ENCODE measurements at regions not wholly inside any gene's neighbourhood (a gene's known extent, or its start where the extent isn't known, plus 50 kb on each side); places are given as distances from the start of the nearest gene placed in this dataset.

GRCh38 chr21:25373126-25374082 is 233.9 kb downstream of the MRPL39 start:
- TF ChIP-seq ZFP41 (tag by site-specific recombination; IDR thresholded peaks at IDR 0.05; ENCODE audit: borderline replicate concordance), result no peak
- TF ChIP-seq ZNF354C (tag by site-specific recombination; IDR thresholded peaks at IDR 0.05; ENCODE audit: borderline replicate concordance, low read depth), result no peak
- TF ChIP-seq ZIC2 (tag by site-specific recombination; IDR thresholded peaks at IDR 0.05), result no peak
- TF ChIP-seq ZNF211 (tag by site-specific recombination; IDR thresholded peaks at IDR 0.05; ENCODE audit: low read depth), result no peak
- TF ChIP-seq ZNF473 (tag by site-specific recombination; IDR thresholded peaks at IDR 0.05), result no peak
- no peak for TF ChIP-seq KLF7 (tag by site-specific recombination; IDR thresholded peaks at IDR 0.05; ENCODE audit: borderline replicate concordance)
- H3K4me1 ChIP-seq (ENCODE audit: control insufficient read depth, insufficient read depth, low read length), result no peaks in the 10 kb centered on the region
- H3K4me3 ChIP-seq (ENCODE audit: low read depth, low read length), result no peak overlapping the region
- ChIA-PET CTCF (interaction anchor here (0.7 to 1.2 kb wide), 2 partner anchors 12 to 28 kb away, joined by 3 to 4 read pairs; no protein-coding TSS in a partner anchor), POLR2A (no interaction called here)
- no peak overlapping the region for H3K27ac ChIP-seq (ENCODE audit: extremely low read depth, low read depth, low read length)
- no peaks in the 10 kb centered on the region for H3K9me3 ChIP-seq (ENCODE audit: control insufficient read depth, insufficient read depth, low read depth, low read length)
- no peaks in the 10 kb centered on the region for H3K36me3 ChIP-seq (ENCODE audit: control insufficient read depth in 2 of 2, insufficient read depth in 1 of 2, low read length in 2 of 2)

DNA sequence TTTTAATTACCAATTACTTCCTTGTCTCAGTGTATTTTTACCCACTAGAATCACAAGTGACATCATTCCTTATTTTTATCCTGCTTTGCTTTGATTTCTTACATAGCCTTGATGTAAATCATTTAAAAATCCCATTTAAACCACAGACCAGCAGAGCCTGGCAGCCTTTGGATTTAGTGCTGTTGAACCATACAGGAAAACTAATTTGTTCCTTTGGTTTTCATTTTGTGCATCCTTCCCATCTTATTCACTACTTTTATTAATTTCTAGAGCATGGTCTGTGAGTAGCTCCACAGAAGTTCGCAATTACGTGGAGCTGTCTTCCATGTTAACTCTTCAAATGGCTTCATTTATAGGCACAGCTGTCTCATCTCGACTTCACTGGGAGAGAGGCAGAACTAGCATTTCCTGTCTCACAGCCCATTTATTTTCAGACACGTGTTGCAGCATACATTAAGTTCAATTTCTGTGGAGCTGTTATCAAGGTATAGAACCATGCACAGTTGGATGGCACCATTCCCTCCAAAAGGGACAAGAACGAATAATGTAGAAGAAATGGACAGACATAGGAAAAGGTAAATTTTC is 235.3 kb downstream of the MRPL39 start:
- TF ChIP-seq PRDM4 (tag by site-specific recombination; IDR thresholded peaks at IDR 0.05) (no peak), KLF16 (tag by site-specific recombination; IDR thresholded peaks at IDR 0.05) (no peak), PBX3 (CRISPR knock-in tag; IDR thresholded peaks at IDR 0.05) (no peak), ZNF274 (IDR thresholded peaks at IDR 0.05; ENCODE audit: low read length) (no peak), ZNF274 (tag by site-specific recombination; IDR thresholded peaks at IDR 0.05; ENCODE audit: borderline replicate concordance) (no peak), ZFP37 (tag by site-specific recombination; IDR thresholded peaks at IDR 0.05) (no peak), HOXD13 (CRISPR knock-in tag; IDR thresholded peaks at IDR 0.05; ENCODE audit: borderline replicate concordance) (no peak), ZNF677 (tag by site-specific recombination; IDR thresholded peaks at IDR 0.05) (no peak), ZNF600 (tag by site-specific recombination; IDR thresholded peaks at IDR 0.05) (no peak), ZNF416 (tag by site-specific recombination; IDR thresholded peaks at IDR 0.05) (no peak), ZNF529 (tag by site-specific recombination; IDR thresholded peaks at IDR 0.05; ENCODE audit: insufficient replicate concordance) (no peak), ZBTB20 (tag by site-specific recombination; IDR thresholded peaks at IDR 0.05) (no peak)
- TF ChIP-seq, protein P1, sequence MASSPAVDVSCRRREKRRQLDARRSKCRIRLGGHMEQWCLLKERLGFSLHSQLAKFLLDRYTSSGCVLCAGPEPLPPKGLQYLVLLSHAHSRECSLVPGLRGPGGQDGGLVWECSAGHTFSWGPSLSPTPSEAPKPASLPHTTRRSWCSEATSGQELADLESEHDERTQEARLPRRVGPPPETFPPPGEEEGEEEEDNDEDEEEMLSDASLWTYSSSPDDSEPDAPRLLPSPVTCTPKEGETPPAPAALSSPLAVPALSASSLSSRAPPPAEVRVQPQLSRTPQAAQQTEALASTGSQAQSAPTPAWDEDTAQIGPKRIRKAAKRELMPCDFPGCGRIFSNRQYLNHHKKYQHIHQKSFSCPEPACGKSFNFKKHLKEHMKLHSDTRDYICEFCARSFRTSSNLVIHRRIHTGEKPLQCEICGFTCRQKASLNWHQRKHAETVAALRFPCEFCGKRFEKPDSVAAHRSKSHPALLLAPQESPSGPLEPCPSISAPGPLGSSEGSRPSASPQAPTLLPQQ (tag by site-specific recombination; IDR thresholded peaks at IDR 0.05), result no peak
- Histone ChIP-seq H3K27ac (ENCODE audit: extremely low read depth, low read depth, low read length) (no peak overlapping the region), H3K9me3 (ENCODE audit: control insufficient read depth, insufficient read depth, low read depth, low read length) (no peaks in the 10 kb centered on the region), H3K36me3 (ENCODE audit: control insufficient read depth in 2 of 2, insufficient read depth in 1 of 2, low read length in 2 of 2) (no peaks in the 10 kb centered on the region), H3K4me3 (ENCODE audit: low read depth, low read length) (no peak overlapping the region), H3K4me1 (ENCODE audit: control insufficient read depth, insufficient read depth, low read length) (no peaks in the 10 kb centered on the region)
- POLR2A ChIA-PET, result no interaction called here
- CTCF ChIA-PET, result interaction anchor here (1.3 kb wide), 1 partner anchor 11 kb away, joined by 3 read pairs; no protein-coding TSS in a partner anchor

Data from HEK293 (cell line).